22Rv1 (cell line): ENCODE measurements at regions not wholly inside any gene's neighbourhood (a gene's known extent, or its start where the extent isn't known, plus 50 kb on each side); places are given as distances from the start of the nearest gene placed in this dataset.

Experiments used
- ZFX ChIP-seq: fragments of 450-650 bp; IDR thresholded peaks from 2 replicates; pipeline ENCODE4 v1.6.1; 2017; ENCODE audit warnings: antibody characterized with exemption, borderline replicate concordance
- TF ChIP-seq, protein P1 (sequence below): fragments of 450-650 bp; IDR thresholded peaks from 2 replicates; pipeline ENCODE4 v1.5.1; 2017; ENCODE audit warnings: mild to moderate bottlenecking

DNA sequence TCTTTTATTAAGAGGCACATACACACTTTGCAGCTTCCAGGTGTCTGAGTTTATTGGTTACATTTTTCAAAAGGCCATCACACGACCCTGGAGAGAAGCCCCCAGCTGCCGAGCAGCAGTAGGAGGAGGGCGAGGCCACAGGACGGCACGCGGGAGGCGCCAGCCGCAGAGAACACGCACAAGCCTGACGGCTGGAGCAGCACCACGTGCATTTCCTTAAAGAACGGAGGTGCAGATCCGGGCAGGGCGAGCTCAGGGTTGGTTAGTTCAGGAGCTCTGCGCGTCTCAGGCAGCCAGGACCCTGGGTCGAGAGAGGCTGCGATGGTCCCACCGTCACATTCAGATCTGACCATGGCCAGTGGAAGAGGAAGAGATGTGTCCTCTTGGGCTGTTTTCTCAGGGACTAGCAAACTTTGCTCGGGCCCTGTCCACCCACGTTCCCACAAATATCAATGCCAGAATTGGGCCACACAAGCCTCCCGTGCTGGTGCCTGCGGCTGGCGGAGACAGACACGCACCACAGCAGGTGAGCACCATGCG, 121.4 kb upstream of the AFDN start:
- TF ChIP-seq, protein P1, sequence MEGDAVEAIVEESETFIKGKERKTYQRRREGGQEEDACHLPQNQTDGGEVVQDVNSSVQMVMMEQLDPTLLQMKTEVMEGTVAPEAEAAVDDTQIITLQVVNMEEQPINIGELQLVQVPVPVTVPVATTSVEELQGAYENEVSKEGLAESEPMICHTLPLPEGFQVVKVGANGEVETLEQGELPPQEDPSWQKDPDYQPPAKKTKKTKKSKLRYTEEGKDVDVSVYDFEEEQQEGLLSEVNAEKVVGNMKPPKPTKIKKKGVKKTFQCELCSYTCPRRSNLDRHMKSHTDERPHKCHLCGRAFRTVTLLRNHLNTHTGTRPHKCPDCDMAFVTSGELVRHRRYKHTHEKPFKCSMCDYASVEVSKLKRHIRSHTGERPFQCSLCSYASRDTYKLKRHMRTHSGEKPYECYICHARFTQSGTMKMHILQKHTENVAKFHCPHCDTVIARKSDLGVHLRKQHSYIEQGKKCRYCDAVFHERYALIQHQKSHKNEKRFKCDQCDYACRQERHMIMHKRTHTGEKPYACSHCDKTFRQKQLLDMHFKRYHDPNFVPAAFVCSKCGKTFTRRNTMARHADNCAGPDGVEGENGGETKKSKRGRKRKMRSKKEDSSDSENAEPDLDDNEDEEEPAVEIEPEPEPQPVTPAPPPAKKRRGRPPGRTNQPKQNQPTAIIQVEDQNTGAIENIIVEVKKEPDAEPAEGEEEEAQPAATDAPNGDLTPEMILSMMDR = no peak
- no peak for TF ChIP-seq ZFX
